ENCODE measurements at regions not wholly inside any gene's neighbourhood (a gene's known extent, or its start where the extent isn't known, plus 50 kb on each side); places are given as distances from the start of the nearest gene placed in this dataset.

DNA sequence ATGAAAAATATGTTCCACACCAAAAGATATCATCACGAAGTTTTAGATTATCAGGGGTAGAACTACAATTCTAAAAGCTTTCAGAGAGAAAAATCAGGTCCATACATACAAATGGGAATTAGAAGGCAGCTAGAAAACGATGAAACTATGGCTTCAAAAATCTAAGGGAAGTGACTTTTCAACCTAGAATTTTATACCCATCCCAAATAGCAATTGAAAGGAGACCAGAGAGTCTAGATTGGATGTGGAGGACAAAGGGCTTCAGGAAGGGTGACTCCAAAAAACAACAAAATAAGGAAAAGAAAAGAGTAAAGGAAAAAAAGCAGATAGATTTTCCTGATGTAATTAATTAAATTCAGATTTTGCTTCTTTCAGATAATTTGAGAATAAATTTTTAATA lies 72.0 kb upstream of the CEP78 start:
- Histone ChIP-seq H3K36me3 (ENCODE audit: insufficient read depth, low read length) (no peaks in the 10 kb centered on the region), H3K4me3 (ENCODE audit: low read depth in 1 of 2, low read length in 2 of 2) (no peak overlapping the region), H3K4me2 (ENCODE audit: insufficient read depth, low read length) (no peak overlapping the region), H3K79me2 (ENCODE audit: insufficient read depth, low read length) (no peaks in the 10 kb centered on the region), H3K9ac (ENCODE audit: low read depth, low read length) (no peak overlapping the region), H3K4me1 (ENCODE audit: insufficient read depth, low read length) (no peaks in the 10 kb centered on the region), H3K27me3 (ENCODE audit: insufficient read depth, low read length, poor library complexity) (no peaks in the 10 kb centered on the region), H2AFZ (ENCODE audit: low read depth, low read length) (no peak overlapping the region), H3K9me3 (ENCODE audit: insufficient read depth, low read length, severe bottlenecking) (no peaks in the 10 kb centered on the region), H4K20me1 (ENCODE audit: insufficient read depth, low read length) (no peaks in the 10 kb centered on the region), H3K27ac (ENCODE audit: low read length) (no peak overlapping the region)
- TF ChIP-seq EZH2 (IDR thresholded peaks at IDR 0.05; ENCODE audit: borderline replicate concordance, low read depth, low read length, severe bottlenecking): no peak
- TF ChIP-seq, protein P1, sequence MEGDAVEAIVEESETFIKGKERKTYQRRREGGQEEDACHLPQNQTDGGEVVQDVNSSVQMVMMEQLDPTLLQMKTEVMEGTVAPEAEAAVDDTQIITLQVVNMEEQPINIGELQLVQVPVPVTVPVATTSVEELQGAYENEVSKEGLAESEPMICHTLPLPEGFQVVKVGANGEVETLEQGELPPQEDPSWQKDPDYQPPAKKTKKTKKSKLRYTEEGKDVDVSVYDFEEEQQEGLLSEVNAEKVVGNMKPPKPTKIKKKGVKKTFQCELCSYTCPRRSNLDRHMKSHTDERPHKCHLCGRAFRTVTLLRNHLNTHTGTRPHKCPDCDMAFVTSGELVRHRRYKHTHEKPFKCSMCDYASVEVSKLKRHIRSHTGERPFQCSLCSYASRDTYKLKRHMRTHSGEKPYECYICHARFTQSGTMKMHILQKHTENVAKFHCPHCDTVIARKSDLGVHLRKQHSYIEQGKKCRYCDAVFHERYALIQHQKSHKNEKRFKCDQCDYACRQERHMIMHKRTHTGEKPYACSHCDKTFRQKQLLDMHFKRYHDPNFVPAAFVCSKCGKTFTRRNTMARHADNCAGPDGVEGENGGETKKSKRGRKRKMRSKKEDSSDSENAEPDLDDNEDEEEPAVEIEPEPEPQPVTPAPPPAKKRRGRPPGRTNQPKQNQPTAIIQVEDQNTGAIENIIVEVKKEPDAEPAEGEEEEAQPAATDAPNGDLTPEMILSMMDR (IDR thresholded peaks at IDR 0.05; ENCODE audit: borderline replicate concordance, extremely low read depth, low read length, poor library complexity, severe bottlenecking): no peak
- no peak for DNase-seq
- no peak for ATAC-seq (ENCODE audit: insufficient read depth, low read depth)

DNA sequence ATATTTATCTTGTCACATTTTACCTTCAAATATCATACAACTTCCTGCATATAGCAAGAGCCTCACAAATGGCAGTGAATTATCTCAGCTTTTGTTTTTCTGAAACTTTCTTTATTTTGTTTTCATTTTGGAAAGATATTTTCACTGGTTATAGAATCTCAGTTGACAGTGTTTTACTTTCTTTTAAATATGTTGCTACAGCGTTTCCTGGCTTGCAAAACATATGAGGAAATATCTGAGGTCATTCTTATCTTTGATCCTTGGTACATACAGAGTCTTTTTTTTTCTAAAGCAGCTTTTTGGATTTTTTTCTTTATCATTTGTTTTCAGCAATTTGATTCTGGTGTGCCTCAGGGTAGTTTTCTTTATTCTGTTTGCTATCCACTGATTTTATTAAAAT lies 77.6 kb upstream of the CEP78 start:
- H3K27me3 ChIP-seq (ENCODE audit: insufficient read depth, low read length, poor library complexity): no peaks in the 10 kb centered on the region
- no peaks in the 10 kb centered on the region for H3K79me2 ChIP-seq (ENCODE audit: insufficient read depth, low read length)
- H3K4me3 ChIP-seq (ENCODE audit: low read depth in 1 of 2, low read length in 2 of 2): no peak overlapping the region
- no peaks in the 10 kb centered on the region for H4K20me1 ChIP-seq (ENCODE audit: insufficient read depth, low read length)
- ATAC-seq (ENCODE audit: insufficient read depth, low read depth): no peak
- DNase-seq: no peak
- TF ChIP-seq EZH2 (IDR thresholded peaks at IDR 0.05; ENCODE audit: borderline replicate concordance, low read depth, low read length, severe bottlenecking): no peak
- TF ChIP-seq, protein P1 (IDR thresholded peaks at IDR 0.05; ENCODE audit: borderline replicate concordance, extremely low read depth, low read length, poor library complexity, severe bottlenecking): no peak
- no peak overlapping the region for H3K4me2 ChIP-seq (ENCODE audit: insufficient read depth, low read length)
- no peak overlapping the region for H2AFZ ChIP-seq (ENCODE audit: low read depth, low read length)
- H3K9ac ChIP-seq (ENCODE audit: low read depth, low read length): no peak overlapping the region
- H3K9me3 ChIP-seq (ENCODE audit: insufficient read depth, low read length, severe bottlenecking): no peaks in the 10 kb centered on the region
- H3K27ac ChIP-seq (ENCODE audit: low read length): no peak overlapping the region
- H3K4me1 ChIP-seq (ENCODE audit: insufficient read depth, low read length): no peaks in the 10 kb centered on the region
- H3K36me3 ChIP-seq (ENCODE audit: insufficient read depth, low read length): no peaks in the 10 kb centered on the region

DNA sequence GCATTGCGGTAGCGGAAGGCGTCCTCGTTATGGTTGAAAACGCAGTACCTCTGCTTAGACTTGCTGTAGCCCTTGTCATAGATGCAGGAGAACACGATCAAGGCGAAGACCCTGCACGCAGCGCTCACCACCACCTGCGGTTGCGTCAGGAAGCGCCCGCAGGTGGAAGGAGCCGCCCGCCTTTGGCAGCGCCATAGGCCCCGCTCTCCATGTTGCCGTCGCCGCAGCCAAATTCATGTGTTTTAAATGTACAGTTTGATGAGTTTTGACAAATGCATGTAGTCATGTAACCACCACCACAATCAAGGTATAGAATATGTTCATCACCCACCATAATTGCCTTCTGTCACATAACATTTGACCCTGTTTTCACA lies 84.9 kb upstream of the CEP78 start:
- Histone ChIP-seq H3K9me3 (ENCODE audit: insufficient read depth, low read length, severe bottlenecking) (no peaks in the 10 kb centered on the region), H2AFZ (ENCODE audit: low read depth, low read length) (no peak overlapping the region), H3K4me3 (ENCODE audit: low read depth in 1 of 2, low read length in 2 of 2) (no peak overlapping the region), H3K27me3 (ENCODE audit: insufficient read depth, low read length, poor library complexity) (no peaks in the 10 kb centered on the region), H3K4me2 (ENCODE audit: insufficient read depth, low read length) (no peak overlapping the region), H3K36me3 (ENCODE audit: insufficient read depth, low read length) (no peaks in the 10 kb centered on the region), H3K9ac (ENCODE audit: low read depth, low read length) (no peak overlapping the region), H3K27ac (ENCODE audit: low read length) (no peak overlapping the region), H4K20me1 (ENCODE audit: insufficient read depth, low read length) (no peaks in the 10 kb centered on the region), H3K79me2 (ENCODE audit: insufficient read depth, low read length) (no peaks in the 10 kb centered on the region), H3K4me1 (ENCODE audit: insufficient read depth, low read length) (no peaks in the 10 kb centered on the region)
- no peak for ATAC-seq (ENCODE audit: insufficient read depth, low read depth)
- DNase-seq: no peak
- no peak for TF ChIP-seq EZH2 (IDR thresholded peaks at IDR 0.05; ENCODE audit: borderline replicate concordance, low read depth, low read length, severe bottlenecking)
- TF ChIP-seq, protein P1 (IDR thresholded peaks at IDR 0.05; ENCODE audit: borderline replicate concordance, extremely low read depth, low read length, poor library complexity, severe bottlenecking): no peak

Measured in DND-41 (cell line).